DOHH2 (cell line): ENCODE measurements at regions not wholly inside any gene's neighbourhood (a gene's known extent, or its start where the extent isn't known, plus 50 kb on each side); places are given as distances from the start of the nearest gene placed in this dataset.

Experiments used
- CTCF ChIP-seq: fragments of 200-600 bp; sonication (generic); IDR thresholded peaks from one replicate; pipeline ENCODE4 v1.5.1; 2014; ENCODE audit warnings: antibody characterized with exemption, mild to moderate bottlenecking, low read depth, low read length; ENCODE audit not compliant: poor library complexity, severe bottlenecking
- EZH2phosphoT487 ChIP-seq: fragments of 200-600 bp; sonication (generic); IDR thresholded peaks from 2 replicates; pipeline ENCODE4 v1.6.1; 2017; ENCODE audit warnings: borderline replicate concordance, mild to moderate bottlenecking, antibody characterized with exemption, low read length, moderate library complexity, mixed read lengths

GRCh38 chr9:32854271-32854670 lies 70.9 kb downstream of the TMEM215 start:
- TF ChIP-seq CTCF: no peak
- no peak for TF ChIP-seq EZH2phosphoT487
